ENCODE measurements at regions not wholly inside any gene's neighbourhood (a gene's known extent, or its start where the extent isn't known, plus 50 kb on each side); places are given as distances from the start of the nearest gene placed in this dataset.

DNA sequence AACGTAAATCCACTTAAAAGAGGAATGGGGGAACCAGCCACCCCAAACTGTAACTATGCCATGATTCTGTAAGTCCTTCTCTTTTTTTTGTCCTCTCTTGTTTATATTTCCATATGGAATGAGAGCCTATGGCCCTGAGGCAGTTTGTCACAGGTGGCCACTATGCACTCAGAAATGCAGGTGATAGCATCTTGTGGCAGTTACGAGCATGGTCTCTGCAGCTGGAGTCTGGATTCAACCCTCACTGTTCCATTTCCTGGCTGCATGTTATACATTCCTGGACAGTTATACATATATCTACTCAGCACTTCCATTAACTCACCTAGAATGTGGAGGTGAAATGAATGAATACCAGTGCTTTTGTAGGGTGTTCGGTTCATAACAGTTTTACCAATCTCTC, 291.5 kb upstream of the FANCL start:
- TF ChIP-seq, protein P1, sequence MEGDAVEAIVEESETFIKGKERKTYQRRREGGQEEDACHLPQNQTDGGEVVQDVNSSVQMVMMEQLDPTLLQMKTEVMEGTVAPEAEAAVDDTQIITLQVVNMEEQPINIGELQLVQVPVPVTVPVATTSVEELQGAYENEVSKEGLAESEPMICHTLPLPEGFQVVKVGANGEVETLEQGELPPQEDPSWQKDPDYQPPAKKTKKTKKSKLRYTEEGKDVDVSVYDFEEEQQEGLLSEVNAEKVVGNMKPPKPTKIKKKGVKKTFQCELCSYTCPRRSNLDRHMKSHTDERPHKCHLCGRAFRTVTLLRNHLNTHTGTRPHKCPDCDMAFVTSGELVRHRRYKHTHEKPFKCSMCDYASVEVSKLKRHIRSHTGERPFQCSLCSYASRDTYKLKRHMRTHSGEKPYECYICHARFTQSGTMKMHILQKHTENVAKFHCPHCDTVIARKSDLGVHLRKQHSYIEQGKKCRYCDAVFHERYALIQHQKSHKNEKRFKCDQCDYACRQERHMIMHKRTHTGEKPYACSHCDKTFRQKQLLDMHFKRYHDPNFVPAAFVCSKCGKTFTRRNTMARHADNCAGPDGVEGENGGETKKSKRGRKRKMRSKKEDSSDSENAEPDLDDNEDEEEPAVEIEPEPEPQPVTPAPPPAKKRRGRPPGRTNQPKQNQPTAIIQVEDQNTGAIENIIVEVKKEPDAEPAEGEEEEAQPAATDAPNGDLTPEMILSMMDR (conservative IDR thresholded peaks at IDR 0.05) = no peak
- TF ChIP-seq EZH2 (IDR thresholded peaks at IDR 0.05; ENCODE audit: low read depth) = no peak

Measured in PC-9 (cell line).